HEK293 (cell line): ENCODE measurements at regions not wholly inside any gene's neighbourhood (a gene's known extent, or its start where the extent isn't known, plus 50 kb on each side); places are given as distances from the start of the nearest gene placed in this dataset.

Experiments
- CTCF ChIA-PET: fragments of 350-600 bp; formaldehyde crosslinking; extraction: SDS; loops from one replicate; lab custom pipeline; 2021; ENCODE audit warnings: antibody characterized with exemption; lab: Yijun Ruan, JAX
- POLR2A ChIA-PET: fragments of 300-600 bp; formaldehyde crosslinking; extraction: SDS; loops from one replicate; lab custom pipeline; 2020; ENCODE audit warnings: antibody characterized with exemption, inconsistent platforms; lab: Yijun Ruan, JAX
- H3K27ac ChIP-seq: fragments of 200-500 bp; sonication (Bioruptor generic); 2 replicates; pipeline ENCODE4 v1.5.1; 2014; ENCODE audit warnings: low read depth, low read length, control low read depth, inconsistent platforms; ENCODE audit errors: extremely low read depth
- H3K36me3 ChIP-seq, 2 experiments: fragments of 200-500 bp in 1 of 2; sonication (Bioruptor generic) in 1 of 2; 1 replicate in 1 of 2; 2 replicates in 1 of 2; pipeline ENCODE4 v1.5.1; 2014 to 2017; ENCODE audit warnings: inconsistent platforms in 2 of 2, low read length in 2 of 2; ENCODE audit not compliant: control insufficient read depth in 2 of 2, insufficient read depth in 1 of 2
- H3K4me1 ChIP-seq: fragments of 200-500 bp; sonication (Bioruptor generic); 2 replicates; pipeline ENCODE4 v1.5.1; 2014; ENCODE audit warnings: mild to moderate bottlenecking, low read length, inconsistent platforms; ENCODE audit not compliant: control insufficient read depth, insufficient read depth
- H3K4me3 ChIP-seq: 2 replicates; pipeline ENCODE4 v1.5.1; 2011; ENCODE audit warnings: low read depth, mild to moderate bottlenecking, control low read depth, low read length, moderate library complexity
- H3K9me3 ChIP-seq: fragments of 200-500 bp; sonication (Bioruptor generic); 2 replicates; pipeline ENCODE4 v1.5.1; 2014; ENCODE audit warnings: low read depth, low read length, inconsistent platforms; ENCODE audit not compliant: control insufficient read depth, insufficient read depth
- MYNN ChIP-seq: fragments of 450-650 bp; formaldehyde crosslinking; IDR thresholded peaks from 2 replicates; pipeline ENCODE4 v1.5.1; 2016; ENCODE audit warnings: missing biosample characterization, missing genetic modification characterization, borderline replicate concordance
- MZF1 ChIP-seq: fragments of 450-650 bp; formaldehyde crosslinking; IDR thresholded peaks from 2 replicates; pipeline ENCODE4 v1.5.1; 2017; ENCODE audit warnings: missing biosample characterization, missing genetic modification characterization, borderline replicate concordance
- PBX3 ChIP-seq: sonication (generic); formaldehyde crosslinking; IDR thresholded peaks from 2 replicates; pipeline ENCODE4 v1.8.1; 2022; ENCODE audit warnings: mild to moderate bottlenecking, moderate library complexity, missing genetic modification reagents
- RBAK ChIP-seq: fragments of 450-650 bp; formaldehyde crosslinking; IDR thresholded peaks from 2 replicates; pipeline ENCODE4 v1.5.1; 2016; ENCODE audit warnings: missing biosample characterization, missing genetic modification characterization
- YY2 ChIP-seq: fragments of 450-650 bp; formaldehyde crosslinking; IDR thresholded peaks from 2 replicates; pipeline ENCODE4 v1.5.1; 2016; ENCODE audit warnings: missing biosample characterization, missing genetic modification characterization
- ZBTB20 ChIP-seq: fragments of 450-650 bp; formaldehyde crosslinking; IDR thresholded peaks from 2 replicates; pipeline ENCODE4 v1.5.1; 2016; ENCODE audit warnings: missing biosample characterization, missing genetic modification characterization
- ZBTB26 ChIP-seq: fragments of 450-650 bp; formaldehyde crosslinking; optimal IDR thresholded peaks from 2 replicates; pipeline ENCODE3; 2016; ENCODE audit warnings: missing biosample characterization, mild to moderate bottlenecking, missing genetic modification characterization
- ZBTB6 ChIP-seq: fragments of 450-650 bp; formaldehyde crosslinking; IDR thresholded peaks from 2 replicates; pipeline ENCODE4 v1.5.1; 2017; ENCODE audit warnings: missing biosample characterization, missing genetic modification characterization
- ZFP3 ChIP-seq: fragments of 450-650 bp; formaldehyde crosslinking; IDR thresholded peaks from 2 replicates; pipeline ENCODE4 v1.5.1; 2016; ENCODE audit warnings: low read depth, missing biosample characterization, missing genetic modification characterization
- ZNF133 ChIP-seq: fragments of 450-650 bp; formaldehyde crosslinking; IDR thresholded peaks from 2 replicates; pipeline ENCODE4 v1.5.1; 2016; ENCODE audit warnings: missing biosample characterization, missing genetic modification characterization
- ZNF146 ChIP-seq: fragments of 450-650 bp; formaldehyde crosslinking; IDR thresholded peaks from 2 replicates; pipeline ENCODE4 v1.5.1; 2016; ENCODE audit warnings: missing biosample characterization, missing genetic modification characterization
- ZNF175 ChIP-seq: fragments of 450-650 bp; formaldehyde crosslinking; IDR thresholded peaks from 2 replicates; pipeline ENCODE4 v1.5.1; 2016; ENCODE audit warnings: missing biosample characterization, missing genetic modification characterization
- ZNF184 ChIP-seq: fragments of 450-650 bp; IDR thresholded peaks from 2 replicates; pipeline ENCODE4 v1.5.1; 2018; ENCODE audit warnings: missing biosample characterization, mild to moderate bottlenecking, missing genetic modification characterization
- ZNF2 ChIP-seq: fragments of 450-650 bp; formaldehyde crosslinking; IDR thresholded peaks from 2 replicates; pipeline ENCODE4 v1.5.1; 2016; ENCODE audit warnings: missing biosample characterization, missing genetic modification characterization
- ZNF221 ChIP-seq: fragments of 450-650 bp; formaldehyde crosslinking; IDR thresholded peaks from 2 replicates; pipeline ENCODE4 v1.5.1; 2017; ENCODE audit warnings: missing biosample characterization, missing genetic modification characterization, borderline replicate concordance
- ZNF223 ChIP-seq: fragments of 450-650 bp; formaldehyde crosslinking; IDR thresholded peaks from 2 replicates; pipeline ENCODE4 v1.5.1; 2016; ENCODE audit warnings: missing biosample characterization, missing genetic modification characterization
- ZNF24 ChIP-seq: fragments of 450-650 bp; formaldehyde crosslinking; IDR thresholded peaks from 2 replicates; pipeline ENCODE4 v1.5.1; 2016; ENCODE audit warnings: missing biosample characterization, missing genetic modification characterization
- ZNF292 ChIP-seq: fragments of 450-650 bp; formaldehyde crosslinking; IDR thresholded peaks from 2 replicates; pipeline ENCODE4 v1.5.1; 2016; ENCODE audit warnings: low read depth, missing biosample characterization, missing genetic modification characterization, borderline replicate concordance
- ZNF423 ChIP-seq: fragments of 450-650 bp; formaldehyde crosslinking; IDR thresholded peaks from 2 replicates; pipeline ENCODE4 v1.5.1; 2016; ENCODE audit warnings: missing biosample characterization, missing genetic modification characterization
- ZNF426 ChIP-seq: fragments of 450-650 bp; formaldehyde crosslinking; IDR thresholded peaks from 2 replicates; pipeline ENCODE4 v1.5.1; 2017; ENCODE audit warnings: missing biosample characterization, missing genetic modification characterization, mild to moderate bottlenecking, inconsistent platforms, moderate library complexity
- ZNF433 ChIP-seq: fragments of 450-650 bp; formaldehyde crosslinking; IDR thresholded peaks from 2 replicates; pipeline ENCODE4 v1.5.1; 2016; ENCODE audit warnings: missing biosample characterization, missing genetic modification characterization, low read depth
- ZNF529 ChIP-seq: fragments of 450-650 bp; formaldehyde crosslinking; IDR thresholded peaks from 2 replicates; pipeline ENCODE4 v1.5.1; 2017; ENCODE audit warnings: missing genetic modification characterization, missing biosample characterization; ENCODE audit not compliant: insufficient replicate concordance
- ZNF600 ChIP-seq: fragments of 450-650 bp; formaldehyde crosslinking; IDR thresholded peaks from 2 replicates; pipeline ENCODE4 v1.5.1; 2016; ENCODE audit warnings: missing biosample characterization, missing genetic modification characterization
- ZNF624 ChIP-seq: fragments of 450-650 bp; formaldehyde crosslinking; IDR thresholded peaks from 2 replicates; pipeline ENCODE4 v1.5.1; 2017; ENCODE audit warnings: missing biosample characterization, missing genetic modification characterization
- ZNF830 ChIP-seq: fragments of 450-650 bp; IDR thresholded peaks from 2 replicates; pipeline ENCODE4 v1.5.0; 2018; ENCODE audit warnings: missing biosample characterization, missing genetic modification characterization, low read depth, mild to moderate bottlenecking, moderate library complexity

GRCh38 chr6:104256646-104257045, 603.1 kb downstream of the HACE1 start:
- POLR2A ChIA-PET = no interaction called here
- TF ChIP-seq ZNF221 (no peak), ZNF223 (tag by site-specific recombination) (no peak), ZNF146 (tag by site-specific recombination) (no peak)
- TF ChIP-seq, all 188 proteins: peak for 0
- H3K4me3 ChIP-seq = no peak overlapping the region
- no peak overlapping the region for H3K27ac ChIP-seq
- CTCF ChIA-PET = no interaction called here
- no peaks in the 10 kb centered on the region for H3K4me1 ChIP-seq
- H3K36me3 ChIP-seq = no peaks in the 10 kb centered on the region
- H3K9me3 ChIP-seq = no peaks in the 10 kb centered on the region

GRCh38 chr6:104253236-104253635, 606.5 kb downstream of the HACE1 start:
- no peak overlapping the region for H3K4me3 ChIP-seq
- no peaks in the 10 kb centered on the region for H3K4me1 ChIP-seq
- CTCF ChIA-PET = no interaction called here
- POLR2A ChIA-PET = no interaction called here
- H3K36me3 ChIP-seq = no peaks in the 10 kb centered on the region
- TF ChIP-seq ZNF24 (tag by site-specific recombination) (no peak), ZBTB20 (tag by site-specific recombination) (no peak), ZNF292 (tag by site-specific recombination) (no peak)
- H3K27ac ChIP-seq = no peak overlapping the region
- H3K9me3 ChIP-seq = no peaks in the 10 kb centered on the region

- ChIA-PET POLR2A (no interaction called here), CTCF (no interaction called here)
- TF ChIP-seq ZNF184 (tag by site-specific recombination) = no peak
- H3K4me3 ChIP-seq = no peak overlapping the region
- H3K27ac ChIP-seq = no peak overlapping the region
- no peaks in the 10 kb centered on the region for H3K36me3 ChIP-seq
- H3K9me3 ChIP-seq = no peaks in the 10 kb centered on the region
- H3K4me1 ChIP-seq = no peaks in the 10 kb centered on the region
Observed at GRCh38 chr6:104252276-104252675, 607.4 kb downstream of the HACE1 start.

GRCh38 chr6:104251651-104252050, 608.1 kb downstream of the HACE1 start:
- CTCF ChIA-PET = no interaction called here
- no peak overlapping the region for H3K4me3 ChIP-seq
- no peaks in the 10 kb centered on the region for H3K36me3 ChIP-seq
- H3K4me1 ChIP-seq = no peaks in the 10 kb centered on the region
- POLR2A ChIA-PET = no interaction called here
- no peak overlapping the region for H3K27ac ChIP-seq
- TF ChIP-seq ZNF423 (tag by site-specific recombination) (no peak), ZNF175 (tag by site-specific recombination) (no peak), ZBTB20 (tag by site-specific recombination) (no peak), ZNF221 (no peak), MZF1 (tag by site-specific recombination) (no peak), ZNF133 (tag by site-specific recombination) (no peak), MYNN (tag by site-specific recombination) (no peak), ZBTB26 (no peak), ZNF426 (tag by site-specific recombination) (no peak), ZNF433 (tag by site-specific recombination) (no peak), ZFP3 (tag by site-specific recombination) (no peak)
- no peaks in the 10 kb centered on the region for H3K9me3 ChIP-seq

- Histone ChIP-seq H3K9me3 (no peaks in the 10 kb centered on the region), H3K4me1 (no peaks in the 10 kb centered on the region), H3K4me3 (no peak overlapping the region), H3K27ac (no peak overlapping the region), H3K36me3 (no peaks in the 10 kb centered on the region)
- ChIA-PET CTCF (no interaction called here), POLR2A (no interaction called here)
- no peak for TF ChIP-seq ZNF600 (tag by site-specific recombination)
- no peak for TF ChIP-seq ZNF2 (tag by site-specific recombination)
- no peak for TF ChIP-seq ZNF624 (tag by site-specific recombination)
- no peak for TF ChIP-seq ZBTB6 (tag by site-specific recombination)
- no peak for TF ChIP-seq RBAK
- TF ChIP-seq PBX3 (CRISPR knock-in tag) = no peak
- TF ChIP-seq ZNF830 = no peak
- no peak for TF ChIP-seq YY2 (tag by site-specific recombination)
- TF ChIP-seq ZNF529 (tag by site-specific recombination) = no peak
Observed at GRCh38 chr6:104240865-104241264, 618.9 kb downstream of the HACE1 start.
